Progenitor cell of endocrine pancreas (in vitro differentiated cells): ENCODE measurements at regions not wholly inside any gene's neighbourhood (a gene's known extent, or its start where the extent isn't known, plus 50 kb on each side); places are given as distances from the start of the nearest gene placed in this dataset.

Experiments used
- DNase-seq: peaks from one replicate; pipeline ENCODE4 v3.0.0; 2021; ENCODE audit warnings: low spot score; ENCODE audit not compliant: unreplicated experiment
- H3K27ac Mint-ChIP-seq: 2 replicates; pipeline ENCODE4 v1.8.0; 2021; ENCODE audit warnings: mild to moderate bottlenecking, moderate library complexity, mixed read lengths
- H3K27me3 Mint-ChIP-seq: 2 replicates; pipeline ENCODE4 v1.8.0; 2021; ENCODE audit warnings: mixed read lengths
- H3K36me3 Mint-ChIP-seq: 2 replicates; pipeline ENCODE4 v1.8.0; 2022; ENCODE audit warnings: mixed read lengths; ENCODE audit not compliant: insufficient read depth
- H3K4me1 Mint-ChIP-seq: 2 replicates; pipeline ENCODE4 v1.8.0; 2021; ENCODE audit warnings: low read depth, mixed read lengths
- H3K4me3 Mint-ChIP-seq: 2 replicates; pipeline ENCODE4 v1.8.0; 2021; ENCODE audit warnings: low read depth, mild to moderate bottlenecking, moderate library complexity, mixed read lengths
- H3K9me3 Mint-ChIP-seq: 2 replicates; pipeline ENCODE4 v1.8.0; 2021; ENCODE audit warnings: low read depth, mixed read lengths
- CTCF ChIP-seq: fragments of 200-600 bp; sonication (generic); IDR thresholded peaks from one replicate; pipeline ENCODE4 v1.5.0; 2021; ENCODE audit warnings: antibody characterized with exemption, mild to moderate bottlenecking; ENCODE audit not compliant: unreplicated experiment

GRCh38 chr7:84704380-84704779 lies 482.5 kb downstream of the SEMA3D start:
- no peak for TF ChIP-seq CTCF
- Mint-ChIP-seq H3K4me1 (no peaks in the 10 kb centered on the region), H3K9me3 (no peaks in the 10 kb centered on the region), H3K27ac (no peak overlapping the region), H3K36me3 (no peaks in the 10 kb centered on the region), H3K27me3 (no peaks in the 10 kb centered on the region), H3K4me3 (no peak overlapping the region)
- no peak for DNase-seq

GRCh38 chr7:84701524-84702306 lies 485.1 kb downstream of the SEMA3D start:
- Mint-ChIP-seq H3K27me3 (no peaks in the 10 kb centered on the region), H3K27ac (no peak overlapping the region), H3K36me3 (no peaks in the 10 kb centered on the region), H3K9me3 (no peaks in the 10 kb centered on the region), H3K4me3 (no peak overlapping the region), H3K4me1 (no peaks in the 10 kb centered on the region)
- TF ChIP-seq CTCF: no peak
- no peak for DNase-seq

GRCh38 chr7:84700563-84701370 lies 486.1 kb downstream of the SEMA3D start:
- Mint-ChIP-seq H3K27me3 (no peaks in the 10 kb centered on the region), H3K36me3 (no peaks in the 10 kb centered on the region)

GRCh38 chr7:84697506-84697905 lies 489.4 kb downstream of the SEMA3D start:
- TF ChIP-seq CTCF: no peak
- no peak for DNase-seq
- no peaks in the 10 kb centered on the region for H3K4me1 Mint-ChIP-seq
- peaks cover 10% of the 10 kb centered on the region for H3K9me3 Mint-ChIP-seq
- H3K27ac Mint-ChIP-seq: no peak overlapping the region
- no peaks in the 10 kb centered on the region for H3K27me3 Mint-ChIP-seq
- no peaks in the 10 kb centered on the region for H3K36me3 Mint-ChIP-seq
- H3K4me3 Mint-ChIP-seq: no peak overlapping the region

More at GRCh38 chr7:84700563-84701370, 486.1 kb downstream of the SEMA3D start:
- Mint-ChIP-seq H3K4me1 (no peaks in the 10 kb centered on the region), H3K4me3 (no peak overlapping the region), H3K27ac (no peak overlapping the region), H3K9me3 (no peaks in the 10 kb centered on the region)
- DNase-seq: no peak
- no peak for TF ChIP-seq CTCF

GRCh38 chr7:84693483-84693882 lies 493.4 kb downstream of the SEMA3D start:
- Mint-ChIP-seq H3K9me3 (peaks cover 10% of the 10 kb centered on the region), H3K4me1 (no peaks in the 10 kb centered on the region), H3K27ac (no peak overlapping the region), H3K27me3 (no peaks in the 10 kb centered on the region), H3K4me3 (no peak overlapping the region), H3K36me3 (no peaks in the 10 kb centered on the region)
- DNase-seq: no peak
- no peak for TF ChIP-seq CTCF
